Stomach (tissue), 4 donors: ENCODE measurements at regions not wholly inside any gene's neighbourhood (a gene's known extent, or its start where the extent isn't known, plus 50 kb on each side); places are given as distances from the start of the nearest gene placed in this dataset.

Experiments used
- CTCF ChIP-seq, 7 experiments: fragments of 450-650 bp in 4 of 7; fragments of 200-600 bp in 3 of 7; sonication (generic) in 3 of 7; IDR thresholded peaks; one replicate each; pipeline ENCODE4 v1.5.1; 2016 to 2019; ENCODE audit warnings: antibody characterized with exemption in 7 of 7, control low read depth in 2 of 7, mild to moderate bottlenecking in 1 of 7
- POLR2A ChIP-seq, 4 donors: fragments of 450-650 bp; IDR thresholded peaks; one replicate each; pipeline ENCODE4 v1.6.1; 2016; ENCODE audit warnings: antibody characterized with exemption in 4 of 4, control low read depth in 2 of 4, mild to moderate bottlenecking in 1 of 4, moderate library complexity in 1 of 4
- POLR2AphosphoS5 ChIP-seq, 3 donors: sonication (generic); formaldehyde crosslinking; IDR thresholded peaks; one replicate each; pipeline ENCODE4 v1.6.1; 2016; ENCODE audit warnings: antibody characterized with exemption in 3 of 3

DNA sequence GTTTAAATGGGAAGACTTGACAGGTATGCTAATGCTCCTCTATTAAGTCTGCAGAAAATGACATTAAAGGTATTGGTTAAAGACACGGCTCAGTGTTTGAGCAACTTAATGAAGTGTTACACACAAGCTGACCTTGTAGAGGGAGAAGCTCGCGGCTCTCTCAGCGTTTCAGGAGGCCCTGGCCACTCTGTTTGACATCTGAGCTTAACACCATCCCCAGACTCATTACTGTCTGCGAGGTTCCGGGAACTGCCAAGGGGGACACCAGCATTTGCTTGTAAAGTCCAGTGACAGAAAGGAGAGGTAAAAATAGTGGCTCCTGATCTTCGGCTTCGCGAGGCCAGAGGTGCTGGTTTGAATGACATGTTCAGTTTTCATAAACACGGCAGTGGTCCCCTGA, 540.7 kb upstream of the CADM1 start:
- no peak for TF ChIP-seq POLR2A (IDR thresholded peaks at IDR 0.05)
- no peak for TF ChIP-seq CTCF (IDR thresholded peaks at IDR 0.05)
- TF ChIP-seq POLR2AphosphoS5 (IDR thresholded peaks at IDR 0.05) = no peak
